Smooth muscle cell (in vitro differentiated cells): ENCODE measurements at regions not wholly inside any gene's neighbourhood (a gene's known extent, or its start where the extent isn't known, plus 50 kb on each side); places are given as distances from the start of the nearest gene placed in this dataset.
A peak's percentile ranks its signal among the peaks of the same experiment; 100 is the strongest.

ENCODE experiments used
- DNase-seq: peaks from one replicate; lab custom pipeline; 2025; ENCODE audit not compliant: unreplicated experiment; lab: John Stamatoyannopoulos, UW
- H2AFZ ChIP-seq: fragments of 200-600 bp; sonication (generic); 2 replicates; pipeline ENCODE4 v1.6.0; 2016; ENCODE audit warnings: antibody characterized with exemption, low read depth, mild to moderate bottlenecking
- H3F3A ChIP-seq: fragments of 200-600 bp; sonication (generic); 2 replicates; pipeline ENCODE4 v1.6.0; 2017; ENCODE audit warnings: antibody characterized with exemption, low read depth
- H3K27ac ChIP-seq: fragments of 200-600 bp; sonication (generic); 2 replicates; pipeline ENCODE4 v1.5.1; 2016; ENCODE audit warnings: low read depth, mild to moderate bottlenecking
- H3K27me3 ChIP-seq: fragments of 200-600 bp; sonication (generic); 2 replicates; pipeline ENCODE4 v1.6.1; 2016; ENCODE audit warnings: low read depth, mild to moderate bottlenecking
- H3K36me3 ChIP-seq: fragments of 200-600 bp; sonication (generic); 2 replicates; pipeline ENCODE4 v1.5.1; 2016; ENCODE audit warnings: low read depth
- H3K4me1 ChIP-seq: fragments of 200-600 bp; sonication (generic); 2 replicates; pipeline ENCODE4 v1.5.1; 2016; ENCODE audit warnings: low read depth
- H3K4me2 ChIP-seq: fragments of 200-600 bp; sonication (generic); 2 replicates; pipeline ENCODE4 v1.6.0; 2016; ENCODE audit warnings: mild to moderate bottlenecking
- H3K4me3 ChIP-seq: fragments of 200-600 bp; sonication (generic); 2 replicates; pipeline ENCODE4 v1.5.1; 2016; ENCODE audit warnings: mild to moderate bottlenecking
- H3K79me2 ChIP-seq: fragments of 200-600 bp; sonication (generic); 2 replicates; pipeline ENCODE4 v1.6.0; 2016; ENCODE audit warnings: low read depth, mild to moderate bottlenecking
- H3K9ac ChIP-seq: fragments of 200-600 bp; sonication (generic); 2 replicates; pipeline ENCODE4 v1.6.0; 2016; ENCODE audit warnings: low read depth
- H3K9me3 ChIP-seq: fragments of 200-600 bp; sonication (generic); replicated peaks from 2 replicates; pipeline ENCODE4 v1.5.1; 2016; ENCODE audit warnings: low read depth
- H4K20me1 ChIP-seq: fragments of 200-600 bp; sonication (generic); 2 replicates; pipeline ENCODE4 v1.6.0; 2016; ENCODE audit warnings: low read depth
- CTCF ChIP-seq: fragments of 200-600 bp; sonication (generic); IDR thresholded peaks from 2 replicates; pipeline ENCODE4 v1.5.1; 2017; ENCODE audit warnings: borderline replicate concordance, mild to moderate bottlenecking, antibody characterized with exemption; ENCODE audit not compliant: insufficient read depth, poor library complexity, severe bottlenecking
- WGBS: methylation state at CpG from one replicate; pipeline ENCODE4 v1.1.7; 2016; ENCODE audit warnings: low lambda C conversion rate; 5-methylcytosine and 5-hydroxymethylcytosine counted together

GRCh38 chr13:58004751-58005150, 373.2 kb downstream of the PCDH17 start:
- H3K9me3 ChIP-seq: no peaks in the 10 kb centered on the region
- H3K4me1 ChIP-seq: no peaks in the 10 kb centered on the region
- no peaks in the 10 kb centered on the region for H3K36me3 ChIP-seq
- no peak for DNase-seq
- H3K9ac ChIP-seq: no peak overlapping the region
- H3K4me2 ChIP-seq: no peak overlapping the region
- H3K27me3 ChIP-seq: no peaks in the 10 kb centered on the region
- no peak overlapping the region for H2AFZ ChIP-seq
- TF ChIP-seq CTCF: no peak
- H4K20me1 ChIP-seq: no peaks in the 10 kb centered on the region
- H3K27ac ChIP-seq: no peak overlapping the region
- WGBS: 77% methylated on average over 4 of the region's 4 CpGs
- no peaks in the 10 kb centered on the region for H3K79me2 ChIP-seq
- H3K4me3 ChIP-seq: no peak overlapping the region
- no peaks in the 10 kb centered on the region for H3F3A ChIP-seq

GRCh38 chr13:58018020-58018419, 386.5 kb downstream of the PCDH17 start:
- Histone ChIP-seq H3K4me3 (no peak overlapping the region), H2AFZ (no peak overlapping the region), H3F3A (no peaks in the 10 kb centered on the region), H3K36me3 (no peaks in the 10 kb centered on the region), H3K4me2 (no peak overlapping the region), H4K20me1 (no peaks in the 10 kb centered on the region), H3K27me3 (no peaks in the 10 kb centered on the region), H3K9me3 (no peaks in the 10 kb centered on the region), H3K79me2 (no peaks in the 10 kb centered on the region), H3K4me1 (no peaks in the 10 kb centered on the region), H3K27ac (peak overlapping the region; percentile 3), H3K9ac (no peak overlapping the region)
- 78% methylated on average over 4 of the region's 4 CpGs for WGBS
- DNase-seq: no peak
- TF ChIP-seq CTCF: no peak

- no peak for TF ChIP-seq CTCF
- H3K4me2 ChIP-seq: no peak overlapping the region
- WGBS: 70% methylated on average over 1 of the region's 1 CpG
- no peaks in the 10 kb centered on the region for H3K79me2 ChIP-seq
- H3K9me3 ChIP-seq: no peaks in the 10 kb centered on the region
- H3F3A ChIP-seq: no peaks in the 10 kb centered on the region
- no peaks in the 10 kb centered on the region for H4K20me1 ChIP-seq
- no peak overlapping the region for H3K27ac ChIP-seq
- no peaks in the 10 kb centered on the region for H3K27me3 ChIP-seq
- H2AFZ ChIP-seq: no peak overlapping the region
- H3K36me3 ChIP-seq: no peaks in the 10 kb centered on the region
- DNase-seq: no peak
- H3K9ac ChIP-seq: no peak overlapping the region
- H3K4me1 ChIP-seq: no peaks in the 10 kb centered on the region
- H3K4me3 ChIP-seq: no peak overlapping the region
These were observed 387.3 kb downstream of the PCDH17 start for GRCh38 chr13:58018865-58019264.

GRCh38 chr13:58024103-58024502, 392.6 kb downstream of the PCDH17 start:
- Histone ChIP-seq H3K79me2 (no peaks in the 10 kb centered on the region), H3K4me1 (no peaks in the 10 kb centered on the region), H3K27ac (no peak overlapping the region), H4K20me1 (no peaks in the 10 kb centered on the region), H3K4me3 (no peak overlapping the region), H3K27me3 (no peaks in the 10 kb centered on the region), H3F3A (no peaks in the 10 kb centered on the region), H3K9ac (no peak overlapping the region), H3K36me3 (no peaks in the 10 kb centered on the region), H2AFZ (no peak overlapping the region), H3K4me2 (no peak overlapping the region), H3K9me3 (no peaks in the 10 kb centered on the region)
- no peak for TF ChIP-seq CTCF
- no peak for DNase-seq
- WGBS: 96% methylated on average over 7 of the region's 7 CpGs
